ENCODE measurements at regions not wholly inside any gene's neighbourhood (a gene's known extent, or its start where the extent isn't known, plus 50 kb on each side); places are given as distances from the start of the nearest gene placed in this dataset.

DNA sequence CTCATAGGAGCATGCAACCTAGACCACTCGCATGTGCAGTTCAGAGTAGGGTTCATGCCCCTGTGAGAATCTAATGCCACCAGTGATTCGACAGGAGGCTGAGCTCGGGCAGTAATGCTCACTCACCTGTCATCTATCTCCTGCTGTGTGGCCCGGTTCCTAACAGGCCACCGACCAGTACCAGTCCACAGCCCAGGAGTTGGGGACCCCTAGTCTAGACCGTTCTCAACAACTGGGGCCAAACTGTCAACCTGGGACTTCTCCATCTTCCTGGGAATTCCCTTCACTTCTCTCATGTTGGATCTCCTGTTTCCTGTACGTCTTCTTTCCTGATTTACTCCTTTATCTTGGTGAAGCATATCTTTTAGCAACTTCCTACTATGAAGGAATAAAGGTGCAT is 79.4 kb upstream of the HELT start:
- H3K27me3 ChIP-seq (ENCODE audit: insufficient read depth, low read length), result no peaks in the 10 kb centered on the region
- DNase-seq (ENCODE audit: insufficient read length, low spot score, missing footprints), result peak; percentile 18
- no peaks in the 10 kb centered on the region for H3K4me1 ChIP-seq (ENCODE audit: insufficient read depth, low read length)
- H3K9me3 ChIP-seq (ENCODE audit: low read depth, low read length), result no peaks in the 10 kb centered on the region
- no peaks in the 10 kb centered on the region for H3K79me2 ChIP-seq (ENCODE audit: insufficient read depth, low read length)
- no peak overlapping the region for H2AFZ ChIP-seq (ENCODE audit: low read length)
- no peak overlapping the region for H3K27ac ChIP-seq (ENCODE audit: low read depth, low read length)
- no peaks in the 10 kb centered on the region for H4K20me1 ChIP-seq (ENCODE audit: insufficient read depth, low read length)
- H3K36me3 ChIP-seq (ENCODE audit: insufficient read depth, low read length), result no peaks in the 10 kb centered on the region
- TF ChIP-seq, protein P1, sequence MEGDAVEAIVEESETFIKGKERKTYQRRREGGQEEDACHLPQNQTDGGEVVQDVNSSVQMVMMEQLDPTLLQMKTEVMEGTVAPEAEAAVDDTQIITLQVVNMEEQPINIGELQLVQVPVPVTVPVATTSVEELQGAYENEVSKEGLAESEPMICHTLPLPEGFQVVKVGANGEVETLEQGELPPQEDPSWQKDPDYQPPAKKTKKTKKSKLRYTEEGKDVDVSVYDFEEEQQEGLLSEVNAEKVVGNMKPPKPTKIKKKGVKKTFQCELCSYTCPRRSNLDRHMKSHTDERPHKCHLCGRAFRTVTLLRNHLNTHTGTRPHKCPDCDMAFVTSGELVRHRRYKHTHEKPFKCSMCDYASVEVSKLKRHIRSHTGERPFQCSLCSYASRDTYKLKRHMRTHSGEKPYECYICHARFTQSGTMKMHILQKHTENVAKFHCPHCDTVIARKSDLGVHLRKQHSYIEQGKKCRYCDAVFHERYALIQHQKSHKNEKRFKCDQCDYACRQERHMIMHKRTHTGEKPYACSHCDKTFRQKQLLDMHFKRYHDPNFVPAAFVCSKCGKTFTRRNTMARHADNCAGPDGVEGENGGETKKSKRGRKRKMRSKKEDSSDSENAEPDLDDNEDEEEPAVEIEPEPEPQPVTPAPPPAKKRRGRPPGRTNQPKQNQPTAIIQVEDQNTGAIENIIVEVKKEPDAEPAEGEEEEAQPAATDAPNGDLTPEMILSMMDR (IDR thresholded peaks at IDR 0.05; ENCODE audit: extremely low read depth, low read depth, low read length), result no peak
- no peak overlapping the region for H3K4me3 ChIP-seq (ENCODE audit: insufficient read depth, low read length)
- H3K4me2 ChIP-seq (ENCODE audit: insufficient read depth, low read length), result no peak overlapping the region

DNA sequence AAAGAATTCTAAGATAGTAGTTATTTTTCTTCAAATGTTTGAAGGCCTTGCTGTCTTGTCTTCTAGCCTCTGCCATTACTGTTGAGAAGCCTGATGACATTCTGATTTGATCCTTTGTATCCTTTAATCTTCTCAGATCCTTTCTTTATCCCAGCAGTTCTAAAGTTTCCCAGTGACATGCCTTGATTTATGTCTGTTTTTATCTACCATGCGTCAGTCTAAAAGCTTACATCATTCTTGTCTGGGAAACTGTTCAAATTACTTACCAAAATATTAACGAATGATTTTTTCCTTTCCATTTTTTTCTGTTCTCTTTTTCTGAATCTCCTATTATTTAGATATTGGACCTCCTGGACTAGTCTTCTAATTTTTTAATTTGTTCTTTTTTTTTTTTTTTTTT is 78.3 kb upstream of the HELT start:
- no peak overlapping the region for H3K4me2 ChIP-seq (ENCODE audit: insufficient read depth, low read length)
- no peak overlapping the region for H3K4me3 ChIP-seq (ENCODE audit: insufficient read depth, low read length)
- no peaks in the 10 kb centered on the region for H3K27me3 ChIP-seq (ENCODE audit: insufficient read depth, low read length)
- no peaks in the 10 kb centered on the region for H4K20me1 ChIP-seq (ENCODE audit: insufficient read depth, low read length)
- H3K9me3 ChIP-seq (ENCODE audit: low read depth, low read length), result no peaks in the 10 kb centered on the region
- TF ChIP-seq, protein P1 (IDR thresholded peaks at IDR 0.05; ENCODE audit: extremely low read depth, low read depth, low read length), result no peak
- no peak overlapping the region for H2AFZ ChIP-seq (ENCODE audit: low read length)
- no peak overlapping the region for H3K27ac ChIP-seq (ENCODE audit: low read depth, low read length)
- no peaks in the 10 kb centered on the region for H3K4me1 ChIP-seq (ENCODE audit: insufficient read depth, low read length)
- DNase-seq (ENCODE audit: insufficient read length, low spot score, missing footprints), result no peak
- H3K79me2 ChIP-seq (ENCODE audit: insufficient read depth, low read length), result no peaks in the 10 kb centered on the region
- H3K36me3 ChIP-seq (ENCODE audit: insufficient read depth, low read length), result no peaks in the 10 kb centered on the region

DNA sequence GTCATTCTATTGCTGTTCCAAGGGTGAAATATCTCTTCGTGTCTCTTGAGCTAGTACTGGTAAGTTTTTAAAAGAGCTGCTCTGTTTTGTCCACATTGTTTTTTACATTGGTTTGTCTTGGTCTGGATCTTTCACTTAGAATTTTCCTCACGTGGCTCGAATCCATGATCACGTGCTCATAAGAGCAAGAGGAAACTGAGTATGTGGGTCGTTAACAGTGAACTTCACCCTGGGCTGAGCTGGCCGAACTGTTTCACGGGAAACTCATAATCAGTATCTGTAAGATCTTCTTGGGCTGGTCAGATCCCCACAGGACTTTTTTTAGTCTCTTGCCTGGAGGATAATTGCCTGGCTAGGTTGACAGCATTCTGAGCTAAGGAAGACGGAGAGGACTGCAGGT is 77.8 kb upstream of the HELT start:
- H3K4me2 ChIP-seq (ENCODE audit: insufficient read depth, low read length), result no peak overlapping the region
- H3K36me3 ChIP-seq (ENCODE audit: insufficient read depth, low read length), result no peaks in the 10 kb centered on the region
- H4K20me1 ChIP-seq (ENCODE audit: insufficient read depth, low read length), result no peaks in the 10 kb centered on the region
- TF ChIP-seq, protein P1 (IDR thresholded peaks at IDR 0.05; ENCODE audit: extremely low read depth, low read depth, low read length), result no peak
- H3K4me1 ChIP-seq (ENCODE audit: insufficient read depth, low read length), result no peaks in the 10 kb centered on the region
- no peaks in the 10 kb centered on the region for H3K79me2 ChIP-seq (ENCODE audit: insufficient read depth, low read length)
- no peaks in the 10 kb centered on the region for H3K9me3 ChIP-seq (ENCODE audit: low read depth, low read length)
- H3K27ac ChIP-seq (ENCODE audit: low read depth, low read length), result no peak overlapping the region
- no peak overlapping the region for H2AFZ ChIP-seq (ENCODE audit: low read length)
- DNase-seq (ENCODE audit: insufficient read length, low spot score, missing footprints), result peak; percentile 17
- no peak overlapping the region for H3K4me3 ChIP-seq (ENCODE audit: insufficient read depth, low read length)
- no peaks in the 10 kb centered on the region for H3K27me3 ChIP-seq (ENCODE audit: insufficient read depth, low read length)

DNA sequence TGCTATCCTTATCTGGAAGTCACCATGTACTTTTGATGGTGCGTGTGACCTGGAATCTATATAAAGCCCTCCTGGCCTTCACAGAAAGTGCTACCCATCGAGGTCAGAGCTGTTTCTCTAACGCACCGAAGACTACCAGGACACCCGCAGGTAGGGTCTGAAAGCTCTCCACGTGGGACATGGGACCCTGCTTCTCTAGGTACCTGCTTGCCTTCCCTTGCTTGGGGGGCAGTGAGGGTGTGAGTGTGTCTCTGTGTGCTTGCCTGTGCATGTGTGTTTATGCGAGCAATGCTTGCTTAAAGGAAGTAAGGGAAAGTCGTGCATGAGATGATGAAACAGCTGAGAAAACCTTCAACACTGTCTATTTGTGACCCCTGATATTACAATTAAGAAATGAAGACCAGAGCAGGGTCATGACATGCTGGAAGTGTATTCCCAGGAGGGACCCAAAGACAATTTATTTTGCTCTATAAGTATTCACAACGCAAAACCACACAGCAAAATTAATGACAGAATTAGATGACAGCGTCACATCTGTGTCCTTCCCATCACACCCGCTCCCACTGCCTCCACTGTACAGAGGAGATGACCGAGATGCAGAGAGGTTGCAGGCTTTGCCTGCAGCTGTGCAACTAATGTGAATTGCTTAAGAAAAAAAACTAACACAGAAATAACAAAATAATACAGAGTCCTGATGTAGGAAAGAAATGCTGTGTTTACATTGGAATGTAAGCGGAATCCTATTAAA is 76.4 kb upstream of the HELT start:
- TF ChIP-seq, protein P1 (IDR thresholded peaks at IDR 0.05; ENCODE audit: extremely low read depth, low read depth, low read length), result no peak
- Histone ChIP-seq H3K4me2 (ENCODE audit: insufficient read depth, low read length) (no peak overlapping the region), H2AFZ (ENCODE audit: low read length) (no peak overlapping the region), H4K20me1 (ENCODE audit: insufficient read depth, low read length) (no peaks in the 10 kb centered on the region), H3K4me3 (ENCODE audit: insufficient read depth, low read length) (no peak overlapping the region), H3K27me3 (ENCODE audit: insufficient read depth, low read length) (no peaks in the 10 kb centered on the region), H3K36me3 (ENCODE audit: insufficient read depth, low read length) (no peaks in the 10 kb centered on the region), H3K27ac (ENCODE audit: low read depth, low read length) (no peak overlapping the region), H3K79me2 (ENCODE audit: insufficient read depth, low read length) (no peaks in the 10 kb centered on the region), H3K4me1 (ENCODE audit: insufficient read depth, low read length) (no peaks in the 10 kb centered on the region), H3K9me3 (ENCODE audit: low read depth, low read length) (no peaks in the 10 kb centered on the region)
- DNase-seq (ENCODE audit: insufficient read length, low spot score, missing footprints), result peak; percentile 11

All from osteoblast (primary cell).